Lung (tissue), 11 donors: ENCODE measurements at regions not wholly inside any gene's neighbourhood (a gene's known extent, or its start where the extent isn't known, plus 50 kb on each side); places are given as distances from the start of the nearest gene placed in this dataset.

Experiments used
- ATAC-seq: fragments of 200-7000 bp; cut with Tn5 transposase; one replicate; pipeline ENCODE4 v1.9.1; 2020; ENCODE audit warnings: moderate number of reproducible peaks; ENCODE audit not compliant: insufficient read depth, low FRiP score
- DNase-seq, 3 donors: peaks; one replicate each; pipeline ENCODE4 v3.0.0-alpha.2; 2013 to 2017
- H3K27ac ChIP-seq, 2 donors: one replicate each; pipeline ENCODE4 v1.5.1; 2013; ENCODE audit warnings: mild to moderate bottlenecking in 2 of 2, moderate library complexity in 2 of 2, control low read depth in 1 of 2, inconsistent platforms in 1 of 2, low read depth in 1 of 2, low read length in 1 of 2
- H3K27me3 ChIP-seq, 3 donors: one replicate each; pipeline ENCODE4 v1.5.1; 2013; ENCODE audit warnings: low read length in 2 of 3; ENCODE audit not compliant: control insufficient read depth in 3 of 3, insufficient read depth in 3 of 3
- H3K36me3 ChIP-seq, 4 donors: one replicate each; pipeline ENCODE4 v1.5.1; 2013; ENCODE audit warnings: low read length in 4 of 4, mild to moderate bottlenecking in 1 of 4, moderate library complexity in 1 of 4; ENCODE audit not compliant: control insufficient read depth in 4 of 4, insufficient read depth in 4 of 4
- H3K4me1 ChIP-seq, 5 donors: one replicate each; pipeline ENCODE4 v1.5.1; 2013; ENCODE audit warnings: low read length in 5 of 5, mild to moderate bottlenecking in 2 of 5, moderate library complexity in 1 of 5; ENCODE audit not compliant: control insufficient read depth in 5 of 5, insufficient read depth in 5 of 5
- H3K4me3 ChIP-seq: one replicate; pipeline ENCODE4 v1.5.1; 2013; ENCODE audit warnings: mild to moderate bottlenecking, control low read depth, moderate library complexity
- H3K9ac ChIP-seq, 2 donors: one replicate each; pipeline ENCODE4 v1.5.1; 2013; ENCODE audit warnings: low read length in 2 of 2, control low read depth in 1 of 2; ENCODE audit not compliant: insufficient read depth in 1 of 2
- H3K9me3 ChIP-seq, 4 donors: one replicate each; pipeline ENCODE4 v1.5.1; 2013; ENCODE audit warnings: low read length in 3 of 4, mild to moderate bottlenecking in 1 of 4, moderate library complexity in 1 of 4; ENCODE audit not compliant: control insufficient read depth in 4 of 4, insufficient read depth in 3 of 4
- CTCF ChIP-seq: IDR thresholded peaks from 2 replicates; pipeline ENCODE4 v1.5.1; 2012; ENCODE audit warnings: mild to moderate bottlenecking; ENCODE audit errors: control extremely low read depth, extremely low read depth
- WGBS, 2 donors: extraction: QIAGEN DNeasy Blood & Tissue Kit; methylation state at CpG; one replicate each; pipeline ENCODE4 v1.1.7; 2013; 5-methylcytosine and 5-hydroxymethylcytosine counted together
- donor health status: control.
- donor health status: control.
- donor health status: Bipolar disorder and iron deficiency.
- donor health status: healthy.
- donor health status: DM: yes; HTN: yes; CAD: no.

GRCh38 chr2:7825591-7826312, 856.1 kb upstream of the ID2 start:
- DNase-seq (peak; percentile 39 to 72 (median 41)), ATAC-seq (peak; percentile 73)
- WGBS, 2 donors, result 66 to 84% methylated on average over 9 of the region's 9 CpGs
- no peak overlapping the region for H3K9ac ChIP-seq
- H3K4me3 ChIP-seq, result no peak overlapping the region
- no peaks in the 10 kb centered on the region for H3K27me3 ChIP-seq
- no peaks in the 10 kb centered on the region for H3K9me3 ChIP-seq
- peaks cover 0 to 3% (median 0%) of the 10 kb centered on the region in 5 donors for H3K4me1 ChIP-seq
- H3K36me3 ChIP-seq, result no peaks in the 10 kb centered on the region
- H3K27ac ChIP-seq, result no peak overlapping the region
- TF ChIP-seq CTCF, result no peak

- Histone ChIP-seq H3K9ac (no peak overlapping the region), H3K9me3 (no peaks in the 10 kb centered on the region), H3K27ac (no peak overlapping the region), H3K4me3 (no peak overlapping the region), H3K27me3 (no peaks in the 10 kb centered on the region), H3K36me3 (no peaks in the 10 kb centered on the region), H3K4me1 (no peaks in the 10 kb centered on the region)
- DNase-seq (no peak), ATAC-seq (no peak)
- 73 to 86% methylated on average over 4 of the region's 4 CpGs for WGBS, 2 donors
- TF ChIP-seq CTCF, result no peak
These were observed 855.2 kb upstream of the ID2 start for GRCh38 chr2:7826656-7827055.

- no peaks in the 10 kb centered on the region for H3K9me3 ChIP-seq
These were observed 852.6 kb upstream of the ID2 start for GRCh38 chr2:7829241-7829640.

More at GRCh38 chr2:7829241-7829640, 852.6 kb upstream of the ID2 start:
- H3K27me3 ChIP-seq, result no peaks in the 10 kb centered on the region
- no peaks in the 10 kb centered on the region for H3K36me3 ChIP-seq
- H3K4me1 ChIP-seq, result no peaks in the 10 kb centered on the region
- TF ChIP-seq CTCF, result no peak
- WGBS, 2 donors, result 90 to 93% methylated on average over 3 of the region's 3 CpGs
- no peak overlapping the region for H3K4me3 ChIP-seq
- no peak overlapping the region for H3K9ac ChIP-seq
- no peak overlapping the region for H3K27ac ChIP-seq
- DNase-seq (no peak), ATAC-seq (no peak)
